ENCODE measurements at regions not wholly inside any gene's neighbourhood (a gene's known extent, or its start where the extent isn't known, plus 50 kb on each side); places are given as distances from the start of the nearest gene placed in this dataset.

DNA sequence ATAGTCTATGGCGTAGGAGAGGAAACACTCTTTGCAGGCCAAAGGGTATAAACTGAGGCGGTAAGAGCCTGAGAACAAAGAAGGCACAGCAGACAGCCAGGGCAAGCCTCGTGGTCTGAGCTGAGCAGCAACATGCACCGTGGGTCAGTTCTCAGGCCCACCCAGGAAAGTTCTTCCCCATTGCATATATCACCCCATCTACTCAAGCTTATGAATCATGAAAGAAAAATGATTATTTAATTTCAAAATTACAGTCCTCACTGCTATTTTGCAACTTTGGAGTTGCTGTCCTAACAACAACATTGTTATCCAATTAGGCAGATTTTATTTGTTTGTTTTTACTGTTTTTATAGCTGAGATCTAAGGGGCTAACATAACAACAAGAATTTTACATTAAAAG lies 54.7 kb upstream of the RIOK3 start:
- TF ChIP-seq CTCF (IDR thresholded peaks at IDR 0.05) (no peak), POLR2A (IDR thresholded peaks at IDR 0.05) (no peak)

Measured in sigmoid colon (tissue), 3 donors.